Naive thymus-derived CD8-positive, alpha-beta T cell (primary cell): ENCODE measurements at regions not wholly inside any gene's neighbourhood (a gene's known extent, or its start where the extent isn't known, plus 50 kb on each side); places are given as distances from the start of the nearest gene placed in this dataset.
"Not testable (repeated sequence)": the region's sequence is repeated elsewhere in the genome, so short reads cannot be mapped to it uniquely, and the experiment has no call there.

Experiments
- ATAC-seq, 2 donors: fragments of 150-1000 bp; cut with Tn5 transposase in 1 of 2; sonication (Bioruptor Pico), chemical (Tn5 transposase) in 1 of 2; 1 replicate in 1 of 2; 2 replicates in 1 of 2; pipeline ENCODE4 v1.10.0; 2021; ENCODE audit warnings: mild to moderate bottlenecking in 2 of 2, moderate library complexity in 2 of 2
- POLR2A ChIA-PET: fragments of 350-600 bp; sonication (Branson Sonifier 250); formaldehyde crosslinking; loops from one replicate; lab custom pipeline; 2021; ENCODE audit warnings: antibody characterized with exemption; lab: Charles Lee
- DNase-seq, 10 donors: peaks; one replicate each; pipeline versions ENCODE4 v3.0.0 to v3.0.0-alpha.2; 2020 to 2022
- H3K27ac Mint-ChIP-seq, 10 donors: one replicate each; pipeline ENCODE4 v1.8.0; 2020 to 2022; ENCODE audit warnings: mild to moderate bottlenecking in 10 of 10, mixed read lengths in 10 of 10, moderate library complexity in 4 of 10, inconsistent platforms in 1 of 10
- H3K27me3 Mint-ChIP-seq, 5 donors: one replicate each; pipeline ENCODE4 v1.8.0; 2021 to 2022; ENCODE audit warnings: mixed read lengths in 5 of 5
- H3K36me3 Mint-ChIP-seq, 3 donors: one replicate each; pipeline ENCODE4 v1.8.0; 2020 to 2022; ENCODE audit warnings: mixed read lengths in 3 of 3, mild to moderate bottlenecking in 2 of 3, inconsistent platforms in 1 of 3
- H3K4me1 Mint-ChIP-seq, 4 donors: one replicate each; pipeline ENCODE4 v1.8.0; 2021 to 2022; ENCODE audit warnings: mixed read lengths in 4 of 4
- H3K4me3 Mint-ChIP-seq, 10 donors: one replicate each; pipeline ENCODE4 v1.8.0; 2020 to 2022; ENCODE audit warnings: mild to moderate bottlenecking in 10 of 10, mixed read lengths in 10 of 10, moderate library complexity in 6 of 10, inconsistent platforms in 1 of 10
- H3K9me3 Mint-ChIP-seq, 9 donors: one replicate each; pipeline ENCODE4 v1.8.0; 2020 to 2022; ENCODE audit warnings: mixed read lengths in 9 of 9, mild to moderate bottlenecking in 3 of 9, inconsistent platforms in 1 of 9, moderate library complexity in 1 of 9

- Mint-ChIP-seq H3K4me3 (no peak overlapping the region), H3K27ac (no peak overlapping the region), H3K27me3 (no peaks in the 10 kb centered on the region), H3K9me3 (peaks cover 0 to 19% (median 7%) of the 10 kb centered on the region in 9 donors), H3K36me3 (no peaks in the 10 kb centered on the region), H3K4me1 (no peaks in the 10 kb centered on the region)
- no peak for DNase-seq
- no peak for ATAC-seq
- POLR2A ChIA-PET = no interaction called here
Observed at GRCh38 chr1:79737193-79737592, 730.7 kb upstream of the ADGRL4 start.

- Mint-ChIP-seq H3K27ac (no peak overlapping the region), H3K9me3 (peaks cover 0 to 23% (median 11%) of the 10 kb centered on the region in 9 donors), H3K27me3 (no peaks in the 10 kb centered on the region), H3K36me3 (no peaks in the 10 kb centered on the region), H3K4me3 (no peak overlapping the region), H3K4me1 (no peaks in the 10 kb centered on the region)
- DNase-seq (no peak), ATAC-seq (no peak)
- POLR2A ChIA-PET = no interaction called here
Observed at GRCh38 chr1:79732950-79733349, 726.4 kb upstream of the ADGRL4 start.

- Mint-ChIP-seq H3K4me3 (no peak overlapping the region), H3K36me3 (no peaks in the 10 kb centered on the region), H3K27me3 (no peaks in the 10 kb centered on the region), H3K9me3 (peaks cover 0 to 18% (median 4%) of the 10 kb centered on the region in 9 donors), H3K27ac (no peak overlapping the region), H3K4me1 (no peaks in the 10 kb centered on the region)
- ATAC-seq (no peak), DNase-seq (no peak)
- POLR2A ChIA-PET = no interaction called here
Observed at GRCh38 chr1:79726911-79727310, 720.4 kb upstream of the ADGRL4 start.

GRCh38 chr1:79726321-79726720 is 719.8 kb upstream of the ADGRL4 start:
- no peaks in the 10 kb centered on the region for H3K36me3 Mint-ChIP-seq
- ATAC-seq (no peak), DNase-seq (no peak)

GRCh38 chr1:79716447-79716846 is 709.9 kb upstream of the ADGRL4 start:
- Mint-ChIP-seq H3K4me3 (no peak overlapping the region), H3K4me1 (no peaks in the 10 kb centered on the region), H3K27me3 (no peaks in the 10 kb centered on the region), H3K36me3 (peaks cover 0 to 6% (median 0%) of the 10 kb centered on the region in 3 donors), H3K27ac (no peak overlapping the region), H3K9me3 (peaks cover 0 to 32% (median 8%) of the 10 kb centered on the region in 9 donors)
- ATAC-seq (no peak), DNase-seq (no peak)
- POLR2A ChIA-PET = no interaction called here

More at GRCh38 chr1:79726321-79726720, 719.8 kb upstream of the ADGRL4 start:
- Mint-ChIP-seq H3K4me1 (no peaks in the 10 kb centered on the region), H3K4me3 (no peak overlapping the region), H3K27me3 (no peaks in the 10 kb centered on the region), H3K27ac (no peak overlapping the region), H3K9me3 (peaks cover 0 to 18% (median 4%) of the 10 kb centered on the region in 9 donors)
- POLR2A ChIA-PET = no interaction called here

- POLR2A ChIA-PET = no interaction called here
- H3K4me3 Mint-ChIP-seq = no peak overlapping the region
- peaks cover 0 to 26% (median 7%) of the 10 kb centered on the region in 9 donors for H3K9me3 Mint-ChIP-seq
- H3K27me3 Mint-ChIP-seq = no peaks in the 10 kb centered on the region
- H3K36me3 Mint-ChIP-seq = peaks cover 0 to 2% (median 0%) of the 10 kb centered on the region in 3 donors
- ATAC-seq (no peak), DNase-seq (no peak)
- no peaks in the 10 kb centered on the region for H3K4me1 Mint-ChIP-seq
- no peak overlapping the region for H3K27ac Mint-ChIP-seq
Observed at GRCh38 chr1:79714664-79715063, 708.1 kb upstream of the ADGRL4 start.

GRCh38 chr1:79711001-79711431 is 704.5 kb upstream of the ADGRL4 start:
- H3K9me3 Mint-ChIP-seq = peaks cover 0 to 24% (median 0%) of the 10 kb centered on the region in 9 donors
- no peaks in the 10 kb centered on the region for H3K36me3 Mint-ChIP-seq
- H3K27me3 Mint-ChIP-seq = no peaks in the 10 kb centered on the region
- no peak for DNase-seq
- no peak for ATAC-seq
- no peak overlapping the region for H3K27ac Mint-ChIP-seq
- H3K4me1 Mint-ChIP-seq = no peaks in the 10 kb centered on the region
- no peak overlapping the region for H3K4me3 Mint-ChIP-seq
- POLR2A ChIA-PET = no interaction called here

- H3K36me3 Mint-ChIP-seq = no peaks in the 10 kb centered on the region
- no peaks in the 10 kb centered on the region for H3K4me1 Mint-ChIP-seq
- POLR2A ChIA-PET = no interaction called here
- peaks cover 0 to 25% (median 4%) of the 10 kb centered on the region in 9 donors for H3K9me3 Mint-ChIP-seq
- no peak overlapping the region for H3K4me3 Mint-ChIP-seq
- H3K27me3 Mint-ChIP-seq = no peaks in the 10 kb centered on the region
- DNase-seq (no peak), ATAC-seq (no peak)
- H3K27ac Mint-ChIP-seq = no peak overlapping the region
Observed at GRCh38 chr1:79708646-79709265, 702.2 kb upstream of the ADGRL4 start.

GRCh38 chr1:79705218-79705617 is 698.7 kb upstream of the ADGRL4 start:
- ATAC-seq = no peak
- H3K27ac Mint-ChIP-seq = no peak overlapping the region
- DNase-seq = no peak
- H3K36me3 Mint-ChIP-seq = no peaks in the 10 kb centered on the region
- peaks cover 3 to 25% (median 12%) of the 10 kb centered on the region in 9 donors for H3K9me3 Mint-ChIP-seq
- POLR2A ChIA-PET = no interaction called here
- H3K4me1 Mint-ChIP-seq = no peaks in the 10 kb centered on the region
- no peak overlapping the region for H3K4me3 Mint-ChIP-seq
- no peaks in the 10 kb centered on the region for H3K27me3 Mint-ChIP-seq

GRCh38 chr1:79704067-79704466 is 697.5 kb upstream of the ADGRL4 start:
- ATAC-seq (no peak), DNase-seq (no peak)
- POLR2A ChIA-PET = no interaction called here
- Mint-ChIP-seq H3K4me3 (no peak overlapping the region), H3K36me3 (no peaks in the 10 kb centered on the region), H3K27me3 (no peaks in the 10 kb centered on the region), H3K9me3 (peaks cover 7 to 37% (median 17%) of the 10 kb centered on the region in 9 donors), H3K27ac (no peak overlapping the region), H3K4me1 (no peaks in the 10 kb centered on the region)

- H3K27ac Mint-ChIP-seq, H3K4me3 Mint-ChIP-seq, POLR2A ChIA-PET, H3K36me3 Mint-ChIP-seq, ATAC-seq, H3K4me1 Mint-ChIP-seq, DNase-seq, H3K27me3 Mint-ChIP-seq: not testable (repeated sequence)
- peaks cover 7 to 53% (median 20%) of the 10 kb centered on the region in 9 donors for H3K9me3 Mint-ChIP-seq
Observed at GRCh38 chr1:79702336-79702999, 695.9 kb upstream of the ADGRL4 start.

GRCh38 chr1:79695138-79695537 is 688.6 kb upstream of the ADGRL4 start:
- H3K4me1 Mint-ChIP-seq = no peaks in the 10 kb centered on the region
- H3K36me3 Mint-ChIP-seq = no peaks in the 10 kb centered on the region
- H3K27ac Mint-ChIP-seq = no peak overlapping the region
- no peak overlapping the region for H3K4me3 Mint-ChIP-seq
- peaks cover 4 to 32% (median 13%) of the 10 kb centered on the region in 9 donors for H3K9me3 Mint-ChIP-seq
- H3K27me3 Mint-ChIP-seq = no peaks in the 10 kb centered on the region
- POLR2A ChIA-PET = no interaction called here
- ATAC-seq = no peak
- DNase-seq = no peak

GRCh38 chr1:79694241-79694640 is 687.7 kb upstream of the ADGRL4 start:
- Mint-ChIP-seq H3K27ac (no peak overlapping the region), H3K36me3 (no peaks in the 10 kb centered on the region), H3K9me3 (peaks cover 1 to 28% (median 9%) of the 10 kb centered on the region in 9 donors), H3K4me3 (no peak overlapping the region), H3K27me3 (no peaks in the 10 kb centered on the region), H3K4me1 (no peaks in the 10 kb centered on the region)
- ATAC-seq (no peak), DNase-seq (no peak)
- POLR2A ChIA-PET = no interaction called here
